ENCODE measurements at regions not wholly inside any gene's neighbourhood (a gene's known extent, or its start where the extent isn't known, plus 50 kb on each side); places are given as distances from the start of the nearest gene placed in this dataset.
A peak's percentile ranks its signal among the peaks of the same experiment; 100 is the strongest.

DNA sequence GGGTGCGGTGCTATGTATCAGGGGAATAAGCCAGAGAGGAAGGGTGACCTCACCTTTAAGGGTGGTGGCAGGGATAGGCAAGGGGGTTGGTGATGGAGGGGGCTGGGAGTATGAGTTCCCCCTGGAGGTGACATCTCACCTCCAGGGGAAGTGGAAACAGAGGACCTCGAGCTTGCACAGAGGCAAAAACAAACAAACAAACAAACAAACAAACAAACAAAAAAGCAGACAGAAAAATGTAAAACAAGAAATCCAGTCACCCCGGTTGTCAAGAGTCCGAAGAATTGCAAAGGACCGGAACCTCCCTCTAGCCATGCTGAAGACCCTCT is 112.2 kb upstream of the MYL2 start:
- Histone ChIP-seq H3K4me3 (ENCODE audit: low read depth, low read length) (no peak overlapping the region), H3K27me3 (ENCODE audit: control insufficient read depth, insufficient read depth, low read length) (no peaks in the 10 kb centered on the region), H3K36me3 (ENCODE audit: control insufficient read depth, insufficient read depth, low read length) (no peaks in the 10 kb centered on the region)
- FAIRE-seq (peak; percentile 58), DNase-seq (ENCODE audit: low read depth) (no peak)
- TF ChIP-seq, protein P1, sequence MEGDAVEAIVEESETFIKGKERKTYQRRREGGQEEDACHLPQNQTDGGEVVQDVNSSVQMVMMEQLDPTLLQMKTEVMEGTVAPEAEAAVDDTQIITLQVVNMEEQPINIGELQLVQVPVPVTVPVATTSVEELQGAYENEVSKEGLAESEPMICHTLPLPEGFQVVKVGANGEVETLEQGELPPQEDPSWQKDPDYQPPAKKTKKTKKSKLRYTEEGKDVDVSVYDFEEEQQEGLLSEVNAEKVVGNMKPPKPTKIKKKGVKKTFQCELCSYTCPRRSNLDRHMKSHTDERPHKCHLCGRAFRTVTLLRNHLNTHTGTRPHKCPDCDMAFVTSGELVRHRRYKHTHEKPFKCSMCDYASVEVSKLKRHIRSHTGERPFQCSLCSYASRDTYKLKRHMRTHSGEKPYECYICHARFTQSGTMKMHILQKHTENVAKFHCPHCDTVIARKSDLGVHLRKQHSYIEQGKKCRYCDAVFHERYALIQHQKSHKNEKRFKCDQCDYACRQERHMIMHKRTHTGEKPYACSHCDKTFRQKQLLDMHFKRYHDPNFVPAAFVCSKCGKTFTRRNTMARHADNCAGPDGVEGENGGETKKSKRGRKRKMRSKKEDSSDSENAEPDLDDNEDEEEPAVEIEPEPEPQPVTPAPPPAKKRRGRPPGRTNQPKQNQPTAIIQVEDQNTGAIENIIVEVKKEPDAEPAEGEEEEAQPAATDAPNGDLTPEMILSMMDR (IDR thresholded peaks at IDR 0.05; ENCODE audit: insufficient read depth, low read length, severe bottlenecking): no peak

DNA sequence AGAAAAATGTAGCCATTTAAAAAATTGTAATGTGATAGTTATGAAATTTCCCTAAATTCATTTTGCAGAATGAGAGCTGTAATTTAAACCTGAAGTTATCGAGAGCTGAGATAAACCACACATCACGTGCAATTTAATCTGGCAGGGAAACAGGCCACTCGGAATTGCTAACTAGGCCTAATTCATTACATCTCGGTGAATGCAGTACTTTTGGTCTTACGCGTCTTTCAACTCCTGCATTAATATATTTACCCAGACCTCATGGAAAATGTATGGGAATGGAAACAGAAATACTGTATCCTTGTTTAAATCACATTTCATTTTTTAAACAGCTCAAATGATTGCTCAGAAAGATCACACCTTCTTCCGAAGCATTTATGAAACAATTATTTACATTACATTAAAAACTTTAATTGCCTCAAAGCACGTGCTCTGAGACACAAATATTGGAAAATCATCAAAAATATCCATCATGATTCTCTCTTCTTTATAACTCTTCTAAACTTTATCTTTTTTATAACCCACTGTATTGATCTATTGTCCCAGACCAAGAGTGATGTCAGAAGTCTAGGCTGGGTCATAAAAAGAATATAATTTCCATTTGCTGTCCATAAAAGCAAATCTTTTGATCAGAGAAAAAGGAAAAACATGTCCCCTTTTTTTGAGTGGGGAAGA is 111.7 kb upstream of the MYL2 start:
- H3K36me3 ChIP-seq (ENCODE audit: control insufficient read depth, insufficient read depth, low read length): no peaks in the 10 kb centered on the region
- TF ChIP-seq, protein P1 (IDR thresholded peaks at IDR 0.05; ENCODE audit: insufficient read depth, low read length, severe bottlenecking): no peak
- DNase-seq (ENCODE audit: low read depth): no peak
- no peaks in the 10 kb centered on the region for H3K27me3 ChIP-seq (ENCODE audit: control insufficient read depth, insufficient read depth, low read length)
- H3K4me3 ChIP-seq (ENCODE audit: low read depth, low read length): no peak overlapping the region
- FAIRE-seq: no peak

DNA sequence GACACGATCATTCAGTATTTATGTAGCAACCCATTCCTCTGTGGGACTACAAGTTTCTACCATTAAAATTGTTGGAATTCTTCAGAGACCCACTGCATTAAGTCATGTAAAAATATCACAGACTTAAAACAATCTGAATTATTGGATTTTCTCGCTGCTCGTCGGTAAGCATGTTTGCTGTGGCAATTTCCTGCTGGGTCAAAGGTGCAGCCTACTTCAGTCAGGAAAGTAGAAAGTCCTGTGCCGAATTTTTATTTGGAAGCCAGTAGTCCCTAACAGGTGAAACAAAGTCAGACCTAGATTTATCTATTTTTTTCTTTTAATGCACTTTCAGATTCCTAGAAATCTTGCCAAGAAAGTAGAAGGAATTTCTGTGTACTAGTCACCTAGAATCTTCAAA is 110.4 kb upstream of the MYL2 start:
- Histone ChIP-seq H3K4me3 (ENCODE audit: low read depth, low read length) (no peak overlapping the region), H3K27me3 (ENCODE audit: control insufficient read depth, insufficient read depth, low read length) (peaks cover 2% of the 10 kb centered on the region), H3K36me3 (ENCODE audit: control insufficient read depth, insufficient read depth, low read length) (no peaks in the 10 kb centered on the region)
- TF ChIP-seq, protein P1 (IDR thresholded peaks at IDR 0.05; ENCODE audit: insufficient read depth, low read length, severe bottlenecking): no peak
- FAIRE-seq: no peak
- no peak for DNase-seq (ENCODE audit: low read depth)

DNA sequence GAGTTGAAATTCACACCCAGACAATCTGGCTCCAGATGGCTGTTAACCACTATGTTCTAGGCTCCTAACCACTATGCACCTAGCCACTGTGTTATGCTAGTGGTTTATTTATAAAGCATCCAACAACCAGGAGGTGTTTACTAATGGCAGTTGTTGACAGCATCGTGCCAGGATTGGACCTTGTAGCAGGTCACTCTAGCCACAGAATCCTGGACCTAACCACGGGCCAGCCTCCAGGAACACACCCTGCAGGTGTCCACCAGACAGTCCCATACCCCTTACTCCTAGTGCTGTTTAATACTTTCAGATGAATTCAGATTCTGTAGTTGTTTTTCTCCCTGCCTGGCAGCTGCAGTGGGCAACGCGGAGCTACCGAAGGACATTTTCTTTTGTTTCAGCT is 109.4 kb upstream of the MYL2 start:
- TF ChIP-seq, protein P1 (IDR thresholded peaks at IDR 0.05; ENCODE audit: insufficient read depth, low read length, severe bottlenecking): no peak
- Histone ChIP-seq H3K4me3 (ENCODE audit: low read depth, low read length) (no peak overlapping the region), H3K27me3 (ENCODE audit: control insufficient read depth, insufficient read depth, low read length) (peaks cover 2% of the 10 kb centered on the region), H3K36me3 (ENCODE audit: control insufficient read depth, insufficient read depth, low read length) (no peaks in the 10 kb centered on the region)
- DNase-seq (ENCODE audit: low read depth) (no peak), FAIRE-seq (peak; percentile 23)

DNA sequence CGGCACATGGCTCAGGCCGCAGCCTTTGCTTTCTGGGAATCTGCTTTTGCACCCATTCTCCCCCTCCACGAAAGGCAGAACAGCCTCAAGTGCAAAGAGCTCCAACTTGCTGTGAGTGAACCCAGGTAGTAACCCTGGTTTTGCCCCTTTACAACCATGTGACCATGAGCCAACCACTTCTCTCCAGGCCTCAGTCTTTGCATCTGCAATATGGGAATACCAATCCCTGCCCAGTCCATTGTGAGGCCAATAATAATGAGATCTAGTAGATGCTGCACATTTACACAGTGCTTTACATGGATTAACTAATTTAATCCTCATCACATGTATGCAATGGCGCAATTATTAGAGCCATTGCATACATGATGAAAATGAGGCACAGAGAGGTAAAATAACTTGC is 108.9 kb upstream of the MYL2 start:
- TF ChIP-seq, protein P1 (IDR thresholded peaks at IDR 0.05; ENCODE audit: insufficient read depth, low read length, severe bottlenecking): no peak
- Histone ChIP-seq H3K36me3 (ENCODE audit: control insufficient read depth, insufficient read depth, low read length) (no peaks in the 10 kb centered on the region), H3K27me3 (ENCODE audit: control insufficient read depth, insufficient read depth, low read length) (peaks cover 2% of the 10 kb centered on the region), H3K4me3 (ENCODE audit: low read depth, low read length) (no peak overlapping the region)
- peak; percentile 73 for FAIRE-seq
- no peak for DNase-seq (ENCODE audit: low read depth)

DNA sequence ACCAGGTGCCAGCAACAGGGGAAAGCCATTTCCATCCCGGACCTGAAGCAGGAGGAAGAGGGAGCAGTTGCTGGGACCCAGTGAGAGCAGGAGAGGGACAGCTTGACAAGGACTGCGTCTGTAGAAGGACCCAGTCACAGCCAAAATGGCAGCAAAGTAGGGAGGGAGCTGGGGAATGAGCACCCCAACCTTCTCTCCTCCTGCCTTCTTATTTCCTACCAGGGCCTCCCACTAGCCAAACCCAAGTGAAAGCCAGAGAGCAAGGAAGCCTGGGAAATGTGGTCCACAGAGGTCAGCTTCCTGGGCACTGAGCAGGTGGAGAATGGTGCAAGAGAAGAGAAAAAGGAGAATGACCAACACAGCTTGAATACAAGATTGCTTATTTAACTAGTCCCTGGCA is 108.5 kb upstream of the MYL2 start:
- Histone ChIP-seq H3K4me3 (ENCODE audit: low read depth, low read length) (no peak overlapping the region), H3K36me3 (ENCODE audit: control insufficient read depth, insufficient read depth, low read length) (no peaks in the 10 kb centered on the region), H3K27me3 (ENCODE audit: control insufficient read depth, insufficient read depth, low read length) (peaks cover 2% of the 10 kb centered on the region)
- DNase-seq (ENCODE audit: low read depth) (no peak), FAIRE-seq (no peak)
- TF ChIP-seq, protein P1 (IDR thresholded peaks at IDR 0.05; ENCODE audit: insufficient read depth, low read length, severe bottlenecking): no peak

Measured in bronchial epithelial cell (primary cell).